GM12892 (cell line): ENCODE measurements at regions not wholly inside any gene's neighbourhood (a gene's known extent, or its start where the extent isn't known, plus 50 kb on each side); places are given as distances from the start of the nearest gene placed in this dataset.
"Not testable (repeated sequence)": the region's sequence is repeated elsewhere in the genome, so short reads cannot be mapped to it uniquely, and the experiment has no call there.

ENCODE experiments used
- DNase-seq: peaks from one replicate; pipeline ENCODE4 v3.0.0; 2011; ENCODE audit not compliant: insufficient read length
- FAIRE-seq: peaks from 2 replicates; lab custom pipeline; 2011; peaks lifted over from hg19 to GRCh38; lab: Jason Lieb, UNC
- POLR2A ChIP-seq: IDR thresholded peaks from 2 replicates; pipeline ENCODE4 v1.6.1; 2011; ENCODE audit warnings: low read depth, low read length, control low read depth
- POLR2AphosphoS5 ChIP-seq: IDR thresholded peaks from 2 replicates; pipeline ENCODE4 v1.6.1; 2011; ENCODE audit warnings: low read depth, low read length, control low read depth
- TAF1 ChIP-seq: IDR thresholded peaks from 2 replicates; pipeline ENCODE4 v1.6.1; 2011; ENCODE audit warnings: low read depth, mild to moderate bottlenecking, control low read depth, low read length, borderline replicate concordance

DNA sequence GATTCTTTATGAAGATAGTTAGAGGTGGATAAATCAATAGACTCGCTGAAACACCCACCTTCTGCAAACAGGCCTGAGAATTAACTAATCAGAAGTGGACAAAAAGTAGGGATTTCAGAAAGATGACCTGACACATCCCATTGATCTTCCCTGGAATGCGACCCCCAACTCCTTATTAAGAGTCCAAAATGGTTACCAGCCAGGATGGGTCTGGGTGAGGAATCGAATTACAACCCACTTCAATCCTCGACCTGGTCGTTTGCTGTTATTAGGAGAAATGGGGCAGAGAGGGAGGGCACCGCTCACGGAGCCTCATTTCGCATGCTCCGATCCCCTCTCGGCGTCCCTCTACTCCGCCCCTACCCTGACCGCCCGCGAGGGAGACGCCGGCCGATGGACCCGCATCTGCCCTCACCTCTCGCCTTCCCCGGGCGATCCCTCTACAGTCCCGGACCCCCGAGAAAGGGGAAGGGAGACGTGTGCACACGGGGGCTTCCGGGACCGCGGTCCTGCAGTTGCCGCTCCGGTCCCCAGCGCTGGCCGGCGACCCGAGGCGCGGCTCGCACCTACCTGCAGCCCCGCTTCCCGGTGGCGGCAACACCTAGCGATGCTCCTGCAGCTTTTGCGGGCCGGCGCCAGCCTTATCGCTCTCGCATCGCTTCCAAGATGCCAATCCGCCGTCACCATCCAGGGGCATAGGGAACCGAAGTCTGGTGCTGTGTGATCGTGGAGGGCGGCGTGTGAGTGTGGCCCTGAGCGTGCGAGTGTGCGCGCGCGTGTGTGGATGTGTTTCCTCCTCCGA lies 69.3 kb upstream of the USP15 start:
- FAIRE-seq = no peak
- DNase-seq = peak; percentile 3
- TF ChIP-seq POLR2A (no peak), POLR2AphosphoS5 (no peak), TAF1 (no peak)

DNA sequence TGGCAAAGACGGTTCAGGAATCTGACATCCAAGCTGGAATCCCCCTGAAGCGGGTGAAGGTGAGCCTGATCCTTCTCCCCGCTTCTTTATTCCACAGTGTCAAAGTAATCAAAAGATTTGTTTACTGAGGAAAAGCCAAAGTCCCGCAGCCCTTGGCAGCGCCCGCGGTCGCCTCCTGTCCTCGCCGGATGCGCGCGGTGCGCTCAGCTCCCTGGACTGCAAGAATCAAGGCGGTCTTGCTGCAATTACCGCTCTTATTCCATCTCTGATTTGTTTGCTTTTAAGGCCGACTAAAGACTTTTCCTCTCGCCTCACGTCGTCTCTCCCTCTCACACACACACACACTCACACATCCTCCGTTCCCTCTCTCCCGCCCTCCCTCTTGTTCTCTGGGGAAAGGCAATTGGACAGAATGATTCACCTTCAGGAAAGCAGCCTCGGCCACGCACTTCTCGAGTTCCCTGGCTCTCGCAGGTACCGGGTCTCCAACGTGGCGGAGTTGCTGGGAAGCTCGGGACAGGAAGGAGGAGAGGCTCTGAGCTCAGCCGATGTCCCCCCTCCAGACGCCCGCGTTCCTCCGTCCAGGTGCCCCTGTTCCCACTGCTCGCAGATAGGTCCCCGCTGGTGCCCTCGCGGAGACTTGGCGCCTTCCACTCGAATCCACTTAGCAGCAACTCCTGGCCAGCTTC lies 68.6 kb upstream of the USP15 start:
- DNase-seq (no peak), FAIRE-seq (no peak)
- TF ChIP-seq POLR2AphosphoS5 (no peak), TAF1 (no peak)

DNA sequence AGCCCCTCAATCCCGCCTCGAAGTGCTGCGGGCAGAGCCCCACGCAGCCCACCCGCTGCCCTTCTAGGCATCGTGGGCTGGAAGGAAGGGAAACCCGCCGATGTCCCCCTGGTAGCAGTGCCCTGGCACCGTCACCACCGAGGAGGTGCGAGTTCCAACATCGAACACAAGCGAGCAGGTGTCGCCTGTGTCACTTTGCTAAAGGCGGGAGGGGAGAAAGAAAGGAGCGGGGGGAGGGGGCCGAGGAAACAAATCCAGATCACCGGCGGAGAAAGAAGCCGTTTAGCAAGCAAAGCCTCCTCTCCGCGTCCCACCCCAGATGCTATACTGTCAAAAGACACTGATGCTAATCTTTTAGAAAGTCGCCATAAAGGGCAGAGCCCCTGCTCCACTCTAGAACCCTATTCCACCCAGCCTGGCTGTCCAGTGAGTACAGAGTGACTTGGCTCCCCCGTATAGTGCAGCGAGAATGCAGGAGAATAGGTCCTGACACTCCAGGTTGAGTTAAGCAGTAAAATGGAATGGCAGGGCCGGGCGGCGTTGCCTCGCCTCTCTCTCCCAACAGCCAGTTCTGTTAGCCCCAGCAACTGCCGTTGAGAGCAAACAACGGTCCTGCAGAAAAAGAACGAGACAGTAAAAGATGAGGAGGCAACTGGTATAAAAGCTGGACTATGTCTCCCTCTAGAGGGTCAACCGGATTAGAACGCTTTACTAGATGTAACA lies 67.9 kb upstream of the USP15 start:
- FAIRE-seq (peak; percentile 86), DNase-seq (peak; percentile 27)
- TF ChIP-seq POLR2AphosphoS5 (no peak), TAF1 (no peak), POLR2A (no peak)

DNA sequence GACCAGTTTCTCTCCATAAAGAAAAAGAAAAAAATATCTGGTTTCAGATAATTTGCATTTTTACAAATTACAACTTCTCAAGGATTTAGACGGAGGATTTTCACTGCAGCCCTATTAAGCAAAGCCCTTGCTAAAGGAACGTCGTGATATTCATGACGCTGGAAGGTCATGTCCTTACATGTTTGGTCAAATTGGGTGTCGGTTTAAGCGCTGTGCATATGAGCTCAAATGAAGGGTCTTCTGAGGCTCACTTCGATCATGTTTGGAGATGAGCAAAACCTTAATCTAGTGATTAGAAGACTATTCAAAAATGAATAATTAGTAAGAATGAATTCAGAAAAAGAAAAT lies 67.3 kb upstream of the USP15 start:
- DNase-seq (no peak), FAIRE-seq (no peak)
- TF ChIP-seq POLR2A = no peak
- no peak for TF ChIP-seq TAF1
- TF ChIP-seq POLR2AphosphoS5 = no peak

DNA sequence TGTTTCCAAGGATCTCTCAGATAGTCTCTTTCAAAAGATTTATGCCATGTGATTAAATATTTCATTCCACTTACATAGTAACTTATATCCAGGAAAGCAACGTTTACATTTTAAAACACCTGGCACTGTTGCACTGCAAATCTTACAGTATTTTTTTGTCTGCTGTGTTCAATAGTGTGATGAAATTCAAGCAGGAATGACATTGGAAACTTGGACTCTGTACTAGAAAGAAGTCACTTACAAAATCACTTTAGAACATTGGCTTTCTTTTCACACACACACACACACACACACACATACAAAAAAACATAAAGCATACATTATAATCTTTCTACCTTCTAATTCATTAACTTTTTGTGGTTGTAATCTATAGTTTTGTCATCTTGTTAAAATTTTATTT lies 66.2 kb upstream of the USP15 start:
- FAIRE-seq (no peak), DNase-seq (no peak)
- no peak for TF ChIP-seq TAF1
- no peak for TF ChIP-seq POLR2A
- TF ChIP-seq POLR2AphosphoS5 = no peak

DNA sequence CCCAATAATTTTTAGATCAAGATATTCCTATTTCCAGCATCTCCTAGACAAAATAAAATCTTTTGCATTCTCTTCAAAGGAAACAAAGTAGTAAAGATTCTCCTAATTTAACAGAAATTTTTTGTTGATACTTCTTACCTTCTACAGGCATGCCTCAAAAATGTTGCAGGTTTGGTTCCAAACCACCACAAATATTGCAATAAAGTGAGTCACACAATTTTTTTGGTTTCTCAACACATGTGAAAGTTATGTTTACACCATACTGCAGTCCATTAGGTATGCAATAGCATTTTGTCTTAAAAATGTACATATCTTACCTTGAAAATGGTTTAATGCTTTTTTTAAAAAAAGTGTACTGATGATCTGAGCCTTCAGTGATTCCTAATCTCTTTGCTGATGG lies 65.6 kb upstream of the USP15 start:
- DNase-seq (no peak), FAIRE-seq (no peak)
- TF ChIP-seq POLR2AphosphoS5 = no peak

DNA sequence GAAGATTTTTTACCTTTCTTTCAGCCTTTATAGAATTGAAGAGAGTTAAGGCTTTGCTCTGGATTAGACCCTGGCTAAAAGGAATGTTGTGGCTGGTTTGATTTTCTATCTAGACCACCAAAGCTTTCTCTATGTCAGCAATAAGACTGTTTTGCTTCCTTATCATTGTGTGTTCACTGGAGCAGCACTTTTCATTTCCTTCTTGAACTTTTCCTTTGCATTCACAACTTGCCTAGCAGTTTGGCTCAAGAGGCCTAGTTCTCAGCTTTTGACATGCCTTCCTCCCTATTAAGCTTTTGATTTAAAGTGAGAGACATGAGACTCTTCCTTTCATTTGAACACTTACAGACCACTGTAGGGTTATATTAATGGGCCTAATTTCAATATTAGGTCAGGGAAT lies 64.1 kb upstream of the USP15 start:
- DNase-seq (no peak), FAIRE-seq (no peak)

DNA sequence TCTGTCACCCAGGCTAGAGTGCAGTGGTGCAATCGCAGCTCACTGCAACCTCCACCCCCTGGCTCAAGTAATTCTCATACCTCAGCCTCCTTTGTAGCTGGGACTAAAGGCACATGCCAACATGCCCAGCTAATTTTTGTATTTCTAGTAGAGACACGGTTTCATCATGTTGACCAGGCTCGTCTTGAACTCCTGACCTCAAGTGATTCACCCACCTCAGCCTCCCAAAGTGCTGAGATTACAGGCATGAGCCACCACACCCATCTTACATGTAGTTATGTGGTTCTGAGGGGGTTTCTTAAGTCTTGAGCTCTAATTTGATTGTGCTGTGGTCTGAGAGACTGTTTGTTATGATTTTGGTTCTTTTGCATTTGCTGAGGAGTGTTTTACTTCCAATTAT lies 57.3 kb upstream of the USP15 start:
- FAIRE-seq, DNase-seq: not testable (repeated sequence)

More for the DNA sequence above, 64.1 kb upstream of the USP15 start:
- TF ChIP-seq TAF1 (no peak), POLR2AphosphoS5 (no peak), POLR2A (no peak)

DNA sequence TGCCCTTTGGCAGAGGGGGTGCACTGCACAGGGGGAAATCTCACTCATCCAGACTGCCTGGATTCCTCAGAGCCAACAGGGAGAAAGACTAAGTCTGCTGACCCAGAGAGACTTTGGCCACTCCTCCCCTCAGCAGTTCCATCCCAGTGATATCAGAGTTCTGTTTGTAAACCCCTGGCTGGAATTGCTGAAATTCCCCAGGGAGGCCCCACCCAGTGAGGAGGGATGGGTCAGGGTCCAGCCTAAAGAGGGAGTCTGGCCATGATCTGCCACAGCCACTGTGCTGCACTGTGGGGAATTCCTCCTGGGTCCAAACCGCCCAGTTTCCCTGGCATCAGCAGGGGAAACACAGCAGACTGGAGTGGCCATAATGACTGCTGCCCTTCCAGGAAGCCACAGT lies 54.9 kb upstream of the USP15 start:
- FAIRE-seq = no peak
- no peak for DNase-seq
- TF ChIP-seq POLR2AphosphoS5 = no peak
- no peak for TF ChIP-seq TAF1
- TF ChIP-seq POLR2A = no peak

DNA sequence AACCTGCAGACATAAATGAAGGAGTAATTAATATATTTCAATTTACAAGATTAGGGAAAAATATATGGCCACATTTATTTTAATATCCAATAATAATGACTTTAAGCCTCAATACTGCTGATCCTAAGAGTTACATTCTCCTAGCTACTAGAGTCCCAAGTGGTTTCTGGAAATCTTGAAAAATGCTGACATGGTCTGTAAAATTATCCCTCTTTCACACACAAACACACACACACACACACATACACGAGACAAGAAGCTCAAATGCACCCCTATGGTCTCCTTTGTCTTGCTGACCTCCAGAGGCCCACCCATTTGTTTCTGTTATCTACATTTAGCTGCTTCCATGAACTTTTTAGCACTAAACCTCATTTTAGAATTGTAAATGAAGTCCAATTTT lies 53.0 kb upstream of the USP15 start:
- FAIRE-seq = no peak
- no peak for TF ChIP-seq POLR2A
- no peak for TF ChIP-seq TAF1
- TF ChIP-seq POLR2AphosphoS5 = no peak
- DNase-seq = no peak
